PC-9 (cell line): ENCODE measurements at regions not wholly inside any gene's neighbourhood (a gene's known extent, or its start where the extent isn't known, plus 50 kb on each side); places are given as distances from the start of the nearest gene placed in this dataset.

Source experiments
- BruUV-seq: library from RNA; stranded (reverse); fragments of 400-500 nt; replicated peaks from 2 replicates; lab custom pipeline; 2021; lab: Mats Ljungman, UMichigan
- CTCF ChIA-PET: fragments of 300-600 bp; sonication (Branson Sonifier 250); formaldehyde crosslinking; loops from one replicate; lab custom pipeline; 2022; ENCODE audit warnings: antibody characterized with exemption; lab: Charles Lee
- POLR2A ChIA-PET: fragments of 300-600 bp; sonication (Branson Sonifier 250); formaldehyde crosslinking; loops from one replicate; lab custom pipeline; 2022; ENCODE audit warnings: antibody characterized with exemption; ENCODE audit not compliant: unreplicated experiment; lab: Charles Lee
- DNase-seq, 2 experiments: peaks; one replicate each; pipeline versions ENCODE4 v3.0.0 to v3.0.0-alpha.2; 2015 to 2022; ENCODE audit warnings: mixed read lengths in 1 of 2
- H2AFZ ChIP-seq: fragments of 200-600 bp; sonication (generic); 2 replicates; pipeline ENCODE4 v1.8.1; 2017; ENCODE audit warnings: antibody characterized with exemption
- H3F3A ChIP-seq: fragments of 200-600 bp; sonication (generic); 2 replicates; pipeline ENCODE4 v1.8.1; 2017; ENCODE audit warnings: antibody characterized with exemption, mild to moderate bottlenecking, low read depth; ENCODE audit not compliant: insufficient read depth
- H3K27ac ChIP-seq: fragments of 200-600 bp; sonication (generic); 2 replicates; pipeline ENCODE4 v1.6.1; 2016; ENCODE audit warnings: mixed run types
- H3K27me3 ChIP-seq: fragments of 200-600 bp; sonication (generic); 2 replicates; pipeline ENCODE4 v1.6.1; 2016; ENCODE audit warnings: low read depth, mixed run types; ENCODE audit not compliant: insufficient read depth
- H3K36me3 ChIP-seq: fragments of 200-600 bp; sonication (generic); 2 replicates; pipeline ENCODE4 v1.6.1; 2016; ENCODE audit warnings: low read depth, mixed run types
- H3K4me1 ChIP-seq: fragments of 200-600 bp; sonication (generic); replicated peaks from 2 replicates; pipeline ENCODE4 v1.6.1; 2016; ENCODE audit warnings: mixed run types; ENCODE audit not compliant: insufficient read depth
- H3K4me2 ChIP-seq: fragments of 200-600 bp; sonication (generic); 2 replicates; pipeline ENCODE4 v1.6.1; 2017; ENCODE audit warnings: mixed run types
- H3K4me3 ChIP-seq: fragments of 200-600 bp; sonication (generic); 2 replicates; pipeline ENCODE4 v1.6.1; 2016; ENCODE audit warnings: mixed run types
- H3K79me2 ChIP-seq: fragments of 200-600 bp; sonication (generic); 2 replicates; pipeline ENCODE4 v1.6.1; 2017; ENCODE audit warnings: low read depth, mixed run types
- H3K9me2 ChIP-seq: fragments of 200-600 bp; sonication (generic); 2 replicates; pipeline ENCODE4 v1.8.1; 2017; ENCODE audit warnings: mild to moderate bottlenecking; ENCODE audit not compliant: insufficient read depth
- H3K9me3 ChIP-seq: fragments of 200-600 bp; sonication (generic); 2 replicates; pipeline ENCODE4 v1.8.1; 2016; ENCODE audit warnings: low read depth; ENCODE audit not compliant: insufficient read depth
- H4K20me1 ChIP-seq: fragments of 200-600 bp; sonication (generic); 2 replicates; pipeline ENCODE4 v1.8.1; 2017; ENCODE audit not compliant: insufficient read depth
- EZH2 ChIP-seq: fragments of 200-600 bp; sonication (generic); IDR thresholded peaks from 2 replicates; pipeline ENCODE4 v1.8.0; 2017; ENCODE audit warnings: antibody characterized with exemption, low read depth
- intact Hi-C: fragments of 100-400 bp; cut with micrococcal nuclease; formaldehyde crosslinking; loops from one replicate; pipeline ENCODE4 v1.10.0; 2022; ENCODE audit not compliant: unreplicated experiment
- TF ChIP-seq, protein P1 (sequence below): fragments of 200-600 bp; sonication (generic); conservative IDR thresholded peaks from 2 replicates; pipeline ENCODE4 v1.6.1; 2017; ENCODE audit warnings: mixed run types, antibody characterized with exemption, mild to moderate bottlenecking, moderate library complexity

DNA sequence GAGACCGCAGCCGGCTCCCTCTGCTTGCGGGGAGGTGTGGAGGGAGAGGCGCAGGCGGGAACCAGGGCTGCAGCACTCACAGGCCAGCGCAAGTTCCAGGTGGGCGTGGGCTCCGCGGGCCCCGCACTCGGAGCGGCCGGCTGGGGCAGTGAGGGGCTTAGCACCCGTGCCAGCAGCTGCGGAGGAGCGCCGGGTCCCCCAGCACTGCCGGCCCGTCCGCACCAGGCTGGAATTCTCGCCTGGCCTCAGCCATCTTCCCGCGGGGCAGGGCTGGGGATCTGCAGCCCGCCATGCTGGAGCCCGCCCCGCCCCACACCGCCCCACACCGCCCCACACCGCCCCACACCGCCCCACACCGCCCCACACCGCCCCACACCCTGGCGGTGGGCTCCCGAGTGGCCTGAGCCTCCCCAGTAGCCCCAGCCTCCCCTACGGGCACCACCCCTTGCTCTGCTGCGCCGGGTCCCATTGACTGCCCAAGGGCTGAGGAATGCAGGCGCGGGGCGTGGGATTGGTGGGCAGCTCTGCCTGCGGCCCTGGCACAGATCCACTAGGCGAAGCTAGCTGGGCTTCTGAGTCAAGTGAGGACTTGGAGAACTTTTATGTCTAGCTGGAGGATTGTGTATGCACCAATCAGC lies 123.9 kb upstream of the MGAT5 start:
- no peak overlapping the region for H3K4me2 ChIP-seq
- no peaks in the 10 kb centered on the region for H3K27me3 ChIP-seq
- no peaks in the 10 kb centered on the region for H3K79me2 ChIP-seq
- H3K9me2 ChIP-seq: no peaks in the 10 kb centered on the region; the same call in 1 of the 2 replicates
- no peaks in the 10 kb centered on the region for H3F3A ChIP-seq
- CTCF ChIA-PET: no interaction called here
- no peaks in the 10 kb centered on the region for H3K4me1 ChIP-seq
- no peaks in the 10 kb centered on the region for H3K9me3 ChIP-seq
- no peak overlapping the region for H3K4me3 ChIP-seq
- no peaks in the 10 kb centered on the region for H4K20me1 ChIP-seq
- H2AFZ ChIP-seq: no peak overlapping the region
- intact Hi-C loops: no loop called here
- DNase-seq: no peak
- TF ChIP-seq, protein P1, sequence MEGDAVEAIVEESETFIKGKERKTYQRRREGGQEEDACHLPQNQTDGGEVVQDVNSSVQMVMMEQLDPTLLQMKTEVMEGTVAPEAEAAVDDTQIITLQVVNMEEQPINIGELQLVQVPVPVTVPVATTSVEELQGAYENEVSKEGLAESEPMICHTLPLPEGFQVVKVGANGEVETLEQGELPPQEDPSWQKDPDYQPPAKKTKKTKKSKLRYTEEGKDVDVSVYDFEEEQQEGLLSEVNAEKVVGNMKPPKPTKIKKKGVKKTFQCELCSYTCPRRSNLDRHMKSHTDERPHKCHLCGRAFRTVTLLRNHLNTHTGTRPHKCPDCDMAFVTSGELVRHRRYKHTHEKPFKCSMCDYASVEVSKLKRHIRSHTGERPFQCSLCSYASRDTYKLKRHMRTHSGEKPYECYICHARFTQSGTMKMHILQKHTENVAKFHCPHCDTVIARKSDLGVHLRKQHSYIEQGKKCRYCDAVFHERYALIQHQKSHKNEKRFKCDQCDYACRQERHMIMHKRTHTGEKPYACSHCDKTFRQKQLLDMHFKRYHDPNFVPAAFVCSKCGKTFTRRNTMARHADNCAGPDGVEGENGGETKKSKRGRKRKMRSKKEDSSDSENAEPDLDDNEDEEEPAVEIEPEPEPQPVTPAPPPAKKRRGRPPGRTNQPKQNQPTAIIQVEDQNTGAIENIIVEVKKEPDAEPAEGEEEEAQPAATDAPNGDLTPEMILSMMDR: no peak
- no peak for TF ChIP-seq EZH2
- no peak overlapping the region for H3K27ac ChIP-seq
- H3K36me3 ChIP-seq: no peaks in the 10 kb centered on the region
- POLR2A ChIA-PET: no interaction called here
- no TSS peak for BruUV-seq

DNA sequence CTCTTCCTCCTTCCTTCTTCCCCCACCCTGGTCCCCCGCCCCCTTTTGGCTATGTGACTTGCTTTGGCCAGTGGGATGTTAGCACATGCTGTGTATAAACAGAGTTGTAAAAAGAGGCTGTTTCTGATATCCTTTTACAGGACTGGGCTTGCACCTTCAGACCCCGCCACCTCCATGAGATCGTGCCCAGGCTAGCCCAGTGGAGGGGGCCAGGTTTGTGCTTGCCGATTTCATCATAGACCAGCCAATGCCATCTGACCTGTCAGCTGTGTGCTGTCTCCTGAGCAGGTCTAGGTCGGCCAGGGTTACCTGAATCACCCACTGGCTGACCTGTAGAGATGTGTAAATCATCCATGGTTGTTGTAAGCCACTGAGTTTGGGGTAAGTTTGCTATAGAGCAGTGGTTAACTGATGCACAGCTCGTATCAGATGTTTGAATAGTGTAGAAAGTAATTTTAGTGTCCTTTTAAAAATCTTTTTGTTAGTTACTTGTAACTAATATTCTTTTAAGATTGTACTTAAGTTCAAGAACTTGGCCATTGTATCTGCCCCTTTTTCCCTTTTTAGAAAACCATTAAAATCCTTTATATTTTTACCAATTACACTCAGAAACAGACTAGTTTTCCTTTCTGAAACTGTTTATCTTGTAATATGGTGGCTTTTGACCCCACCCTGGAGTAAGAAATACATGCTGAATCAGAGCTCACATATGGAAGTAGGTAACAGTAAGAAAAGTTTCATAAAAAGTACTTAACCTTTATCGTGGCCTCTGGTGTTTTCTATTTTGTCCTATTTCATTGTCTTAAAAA lies 122.0 kb upstream of the MGAT5 start:
- TF ChIP-seq, protein P1: no peak
- no peak for TF ChIP-seq EZH2
- Histone ChIP-seq H3K4me3 (no peak overlapping the region), H2AFZ (no peak overlapping the region), H3K4me2 (no peak overlapping the region), H3K36me3 (no peaks in the 10 kb centered on the region), H3K27ac (no peak overlapping the region), H3K27me3 (no peaks in the 10 kb centered on the region), H4K20me1 (no peaks in the 10 kb centered on the region), H3K9me3 (no peaks in the 10 kb centered on the region), H3K4me1 (no peaks in the 10 kb centered on the region), H3K9me2 (no peaks in the 10 kb centered on the region; the same call in 1 of the 2 replicates), H3F3A (no peaks in the 10 kb centered on the region; the same call in 1 of the 2 replicates), H3K79me2 (no peaks in the 10 kb centered on the region)
- no peak for DNase-seq
- intact Hi-C loops: no loop called here
- ChIA-PET CTCF (no interaction called here), POLR2A (no interaction called here)
- BruUV-seq: no TSS peak

DNA sequence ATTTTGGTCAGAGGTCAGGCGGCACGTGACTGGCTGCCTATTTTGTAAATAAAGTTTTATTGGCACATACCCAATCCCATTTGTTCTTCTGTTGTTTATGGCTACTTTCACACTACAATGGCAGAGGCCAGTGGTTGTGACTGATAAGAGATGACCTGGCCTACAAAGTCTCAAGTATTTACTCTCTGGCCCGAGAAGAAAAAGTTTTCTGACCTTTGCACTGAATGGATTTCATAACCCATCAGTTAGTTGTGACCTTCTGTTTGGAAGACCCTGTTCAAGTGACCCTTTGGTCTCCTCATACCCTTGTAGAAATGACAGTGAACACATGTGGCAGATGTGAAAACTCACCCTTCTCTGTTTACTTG lies 121.4 kb upstream of the MGAT5 start:
- Histone ChIP-seq H3K79me2 (no peaks in the 10 kb centered on the region), H3F3A (no peaks in the 10 kb centered on the region; the same call in 1 of the 2 replicates), H3K36me3 (no peaks in the 10 kb centered on the region), H3K4me2 (no peak overlapping the region), H3K4me1 (no peaks in the 10 kb centered on the region), H3K27ac (no peak overlapping the region), H3K4me3 (no peak overlapping the region), H3K9me3 (no peaks in the 10 kb centered on the region), H3K9me2 (no peaks in the 10 kb centered on the region; the same call in 1 of the 2 replicates), H2AFZ (no peak overlapping the region), H3K27me3 (no peaks in the 10 kb centered on the region), H4K20me1 (no peaks in the 10 kb centered on the region)
- intact Hi-C loops: no loop called here
- POLR2A ChIA-PET: no interaction called here
- TF ChIP-seq, protein P1: no peak
- TF ChIP-seq EZH2: no peak
- no peak for DNase-seq
- no TSS peak for BruUV-seq
- CTCF ChIA-PET: no interaction called here
